Activated T-cell treated with anti-CD3 and anti-CD28 coated beads, Interleukin-2, amount 50 U/mL, for 4 hours (primary cell): ENCODE measurements at regions not wholly inside any gene's neighbourhood (a gene's known extent, or its start where the extent isn't known, plus 50 kb on each side); places are given as distances from the start of the nearest gene placed in this dataset.
"Not testable (repeated sequence)": the region's sequence is repeated elsewhere in the genome, so short reads cannot be mapped to it uniquely, and the experiment has no call there.

Experiments
- ATAC-seq, 2 donors: fragments of 200-7000 bp; cut with Tn5 transposase; one replicate each; pipeline ENCODE4 v1.10.0; 2021
- DNase-seq: peaks from one replicate; pipeline ENCODE4 v3.0.0-alpha.2; 2020
- H3K27me3 Mint-ChIP-seq: one replicate; pipeline ENCODE4 v1.8.0; 2021; ENCODE audit warnings: low read depth, mixed read lengths
- H3K36me3 Mint-ChIP-seq: one replicate; pipeline ENCODE4 v1.8.0; 2022; ENCODE audit warnings: mixed read lengths; ENCODE audit not compliant: insufficient read depth
- H3K4me1 Mint-ChIP-seq: one replicate; pipeline ENCODE4 v1.8.0; 2021; ENCODE audit warnings: low read depth, mixed read lengths
- H3K4me3 Mint-ChIP-seq: one replicate; pipeline ENCODE4 v1.8.0; 2021; ENCODE audit warnings: mild to moderate bottlenecking, moderate library complexity, mixed read lengths
- H3K9me3 Mint-ChIP-seq: one replicate; pipeline ENCODE4 v1.8.0; 2021; ENCODE audit warnings: mixed read lengths

DNA sequence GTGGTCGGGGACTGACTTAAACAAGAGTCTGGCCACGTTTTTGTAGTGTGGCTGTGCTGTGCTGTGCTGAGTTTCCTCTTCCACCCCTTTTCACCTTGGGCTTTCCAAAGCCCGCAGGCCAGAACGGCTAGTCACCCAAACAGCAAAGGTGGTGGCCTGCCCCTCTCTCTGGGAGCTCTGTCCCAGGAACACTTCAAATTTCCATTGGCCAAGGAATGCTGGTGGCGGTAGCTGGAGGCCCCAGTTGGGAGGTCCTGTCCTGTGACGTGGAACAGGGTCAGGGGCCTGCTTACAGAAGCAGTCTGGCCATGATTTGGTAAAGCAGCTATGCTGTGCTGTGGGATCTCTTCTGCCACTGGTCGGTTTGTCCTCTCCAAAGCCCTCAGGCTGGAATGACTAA, 628.1 kb upstream of the DEFB115 start:
- ATAC-seq, DNase-seq: not testable (repeated sequence)

DNA sequence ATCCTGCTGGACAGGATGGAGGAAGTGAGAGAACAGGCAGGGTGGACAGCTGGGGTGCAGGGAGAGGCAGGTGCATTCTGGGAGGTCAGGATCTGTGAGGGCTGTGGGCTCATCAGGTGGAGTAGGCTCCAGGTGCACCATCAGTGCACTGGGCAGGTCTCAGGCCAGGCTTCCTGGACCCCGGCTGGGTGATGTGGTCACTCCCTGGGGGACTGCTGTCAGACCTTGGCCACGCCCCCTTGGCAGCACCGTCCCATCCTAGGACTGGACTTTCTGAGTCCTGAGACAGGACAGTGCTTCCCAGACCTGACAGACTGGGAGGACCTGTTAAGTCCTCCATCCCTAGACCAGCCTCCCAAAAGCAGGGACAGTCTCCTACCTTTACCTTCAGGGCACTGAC, 626.7 kb upstream of the DEFB115 start:
- Mint-ChIP-seq H3K36me3 (no peaks in the 10 kb centered on the region), H3K4me1 (no peaks in the 10 kb centered on the region), H3K9me3 (peaks cover 10% of the 10 kb centered on the region), H3K27me3 (peaks cover 2% of the 10 kb centered on the region), H3K4me3 (no peak overlapping the region)
- no peak for DNase-seq
- no peak for ATAC-seq

More for the DNA sequence above, 628.1 kb upstream of the DEFB115 start:
- H3K9me3 Mint-ChIP-seq, H3K27me3 Mint-ChIP-seq, H3K36me3 Mint-ChIP-seq, H3K4me1 Mint-ChIP-seq, H3K4me3 Mint-ChIP-seq: not testable (repeated sequence)

DNA sequence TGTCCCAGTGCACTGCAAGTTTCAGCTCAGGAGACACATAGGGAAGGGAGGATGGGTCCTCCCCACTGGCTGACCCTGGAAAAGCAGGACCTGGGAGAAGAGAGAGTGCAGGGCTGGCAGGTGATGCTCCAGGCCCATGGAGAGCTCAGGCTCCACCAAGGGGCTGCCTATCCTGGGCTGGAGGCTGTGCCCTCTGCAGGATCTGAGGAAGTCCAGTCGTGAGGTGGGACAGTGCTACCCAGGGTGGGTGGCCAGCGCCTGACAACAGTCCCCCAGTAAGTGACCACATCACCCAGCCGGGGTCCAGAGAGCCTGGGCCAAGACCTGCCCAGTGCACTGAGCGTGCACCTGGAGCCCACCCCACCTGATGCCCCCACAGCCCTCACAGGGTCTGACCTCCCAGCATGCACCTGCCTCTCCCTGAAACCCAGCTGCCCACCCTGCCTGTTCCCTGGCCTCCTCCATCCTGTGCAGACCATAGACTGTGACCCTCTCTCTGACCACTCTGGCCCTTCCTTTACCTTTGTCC, 626.1 kb upstream of the DEFB115 start:
- H3K4me3 Mint-ChIP-seq, H3K4me1 Mint-ChIP-seq, H3K36me3 Mint-ChIP-seq, H3K9me3 Mint-ChIP-seq, DNase-seq, ATAC-seq, H3K27me3 Mint-ChIP-seq: not testable (repeated sequence)

DNA sequence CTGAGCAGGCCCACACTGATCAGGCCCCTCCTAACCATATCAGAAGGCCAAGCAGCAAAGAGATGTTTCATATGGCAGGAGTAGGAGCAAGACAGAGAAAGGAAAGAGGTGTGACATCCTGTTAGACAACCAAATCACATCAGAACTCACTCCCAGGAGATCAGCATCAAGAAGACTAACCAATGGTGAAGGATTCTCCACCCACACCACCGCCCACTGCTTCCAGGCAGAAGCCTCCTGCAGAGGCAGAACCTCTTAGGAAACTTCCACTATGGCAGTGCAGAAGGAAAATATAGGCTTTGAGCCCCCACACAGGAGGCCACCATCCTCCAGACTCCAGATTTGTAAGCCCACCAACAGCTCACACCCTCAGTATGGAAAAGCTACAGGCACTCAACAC, 624.7 kb upstream of the DEFB115 start:
- not testable (repeated sequence) for DNase-seq, H3K4me3 Mint-ChIP-seq, H3K27me3 Mint-ChIP-seq, ATAC-seq, H3K36me3 Mint-ChIP-seq, H3K4me1 Mint-ChIP-seq
- H3K9me3 Mint-ChIP-seq = peaks cover 14% of the 10 kb centered on the region

DNA sequence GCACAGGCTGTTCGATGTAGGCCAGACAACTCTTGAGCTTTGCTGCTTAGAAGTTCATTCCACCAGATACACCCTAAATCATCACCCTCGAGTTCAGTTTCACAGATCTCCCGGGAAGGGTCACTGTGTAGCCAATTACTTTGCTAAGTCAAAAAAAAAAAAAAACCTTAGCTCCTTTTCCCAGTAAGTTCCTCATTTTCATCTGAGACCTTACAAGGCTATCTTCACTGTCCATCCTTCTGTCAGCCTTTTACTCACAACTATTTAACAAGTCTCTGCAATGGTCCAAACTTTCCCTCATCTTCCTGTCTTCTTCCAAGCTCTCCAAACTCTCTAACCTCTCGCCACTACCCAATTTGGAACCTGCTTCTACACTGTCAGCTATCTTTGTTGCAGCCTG, 615.9 kb upstream of the DEFB115 start:
- H3K9me3 Mint-ChIP-seq = peaks cover 18% of the 10 kb centered on the region
- not testable (repeated sequence) for H3K4me1 Mint-ChIP-seq, H3K4me3 Mint-ChIP-seq, DNase-seq, H3K27me3 Mint-ChIP-seq, ATAC-seq, H3K36me3 Mint-ChIP-seq

DNA sequence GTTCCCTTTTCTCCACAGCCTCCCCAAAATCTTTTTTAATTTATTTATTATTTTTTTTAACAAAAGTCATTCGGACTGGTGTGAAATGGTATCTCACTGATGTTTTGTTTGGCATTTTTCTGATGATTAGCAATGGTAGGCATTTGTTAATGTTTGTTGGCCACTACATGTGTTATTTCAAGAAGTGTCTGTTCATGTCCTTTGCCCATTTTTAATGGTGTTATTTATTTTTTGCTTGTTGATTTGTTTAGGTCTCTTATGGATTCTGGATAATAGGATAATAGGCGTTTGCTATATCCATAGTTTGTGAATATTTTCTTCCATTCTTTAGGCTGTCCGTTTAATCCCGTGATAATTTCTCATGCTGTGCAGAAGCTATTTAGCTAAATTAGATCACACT, 596.5 kb upstream of the DEFB115 start:
- H3K4me1 Mint-ChIP-seq, DNase-seq, ATAC-seq, H3K4me3 Mint-ChIP-seq, H3K9me3 Mint-ChIP-seq, H3K27me3 Mint-ChIP-seq, H3K36me3 Mint-ChIP-seq: not testable (repeated sequence)

DNA sequence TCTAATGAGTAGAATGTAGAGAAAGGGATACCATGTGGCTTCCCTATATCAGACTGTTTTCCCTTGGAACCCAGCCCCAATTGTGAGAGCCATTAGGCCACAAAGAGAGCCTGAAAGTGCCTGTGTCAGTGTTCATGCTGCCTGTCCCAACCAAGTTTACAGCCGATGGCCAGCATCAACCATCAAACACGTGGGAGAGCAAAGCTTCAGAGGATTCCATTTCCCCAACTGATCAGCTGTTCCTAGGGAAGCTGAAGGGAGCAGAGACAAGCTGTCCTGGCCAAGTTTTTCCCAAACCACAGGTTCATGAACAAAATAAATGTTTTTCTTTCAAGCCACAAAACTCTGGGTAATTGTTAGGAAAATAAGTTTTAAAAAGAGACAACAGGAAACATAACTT, 589.0 kb upstream of the DEFB115 start:
- not testable (repeated sequence) for H3K4me1 Mint-ChIP-seq, H3K27me3 Mint-ChIP-seq, DNase-seq, H3K36me3 Mint-ChIP-seq, H3K4me3 Mint-ChIP-seq, H3K9me3 Mint-ChIP-seq, ATAC-seq

DNA sequence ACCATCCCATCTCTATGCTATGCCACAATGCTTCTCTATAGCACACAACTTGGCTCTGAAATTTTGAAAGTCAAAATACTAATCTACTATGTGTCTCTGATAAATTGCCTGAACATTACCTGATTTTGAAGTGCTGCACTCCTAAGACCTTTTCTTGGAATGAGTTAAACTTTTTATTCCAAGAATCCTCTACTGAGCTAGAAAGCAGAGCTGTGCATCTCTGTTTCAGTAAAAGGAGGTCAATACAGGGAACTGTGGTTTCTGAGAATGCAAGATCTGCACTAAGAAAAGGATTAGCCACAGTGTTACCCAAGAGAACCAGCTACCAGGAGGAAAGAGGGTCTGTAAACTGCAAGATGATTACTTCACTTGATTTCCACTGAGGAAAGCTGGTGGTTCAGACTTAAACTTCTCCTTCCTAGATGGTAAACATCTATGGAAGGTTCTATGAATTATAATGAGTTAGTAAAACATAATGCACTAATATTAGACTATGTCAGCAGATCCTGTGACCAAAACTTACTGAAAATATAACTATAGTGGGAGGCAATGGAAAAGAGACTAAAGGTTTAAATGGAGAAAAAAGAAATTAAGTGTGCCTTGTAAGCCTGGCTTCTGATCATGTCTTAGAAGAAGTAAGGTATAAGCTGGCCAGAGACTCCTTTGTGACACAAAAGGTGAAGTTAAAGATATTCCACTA, 588.0 kb upstream of the DEFB115 start:
- H3K9me3 Mint-ChIP-seq, H3K36me3 Mint-ChIP-seq, H3K4me3 Mint-ChIP-seq, DNase-seq, H3K27me3 Mint-ChIP-seq, ATAC-seq, H3K4me1 Mint-ChIP-seq: not testable (repeated sequence)

DNA sequence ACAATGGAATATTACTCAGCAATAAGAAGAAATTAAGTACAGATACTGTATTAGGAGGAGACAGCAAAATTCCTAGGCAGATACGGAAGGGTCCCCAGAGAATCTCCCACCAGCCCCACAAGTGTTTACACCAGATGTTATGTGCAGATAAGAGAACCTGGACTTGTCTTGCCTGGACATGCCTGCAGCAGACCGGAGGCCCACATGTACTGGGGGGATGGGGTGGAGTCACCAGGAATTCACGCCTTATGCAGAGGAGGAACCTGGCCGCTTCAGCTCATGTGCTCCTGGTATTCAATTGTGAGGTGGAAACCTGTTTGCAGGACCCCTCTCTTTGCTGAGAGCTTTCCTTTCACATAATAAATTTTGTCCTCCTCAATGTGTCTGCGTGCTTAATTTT, 586.3 kb upstream of the DEFB115 start:
- not testable (repeated sequence) for H3K27me3 Mint-ChIP-seq, H3K36me3 Mint-ChIP-seq, H3K4me3 Mint-ChIP-seq, DNase-seq, H3K4me1 Mint-ChIP-seq, H3K9me3 Mint-ChIP-seq, ATAC-seq

DNA sequence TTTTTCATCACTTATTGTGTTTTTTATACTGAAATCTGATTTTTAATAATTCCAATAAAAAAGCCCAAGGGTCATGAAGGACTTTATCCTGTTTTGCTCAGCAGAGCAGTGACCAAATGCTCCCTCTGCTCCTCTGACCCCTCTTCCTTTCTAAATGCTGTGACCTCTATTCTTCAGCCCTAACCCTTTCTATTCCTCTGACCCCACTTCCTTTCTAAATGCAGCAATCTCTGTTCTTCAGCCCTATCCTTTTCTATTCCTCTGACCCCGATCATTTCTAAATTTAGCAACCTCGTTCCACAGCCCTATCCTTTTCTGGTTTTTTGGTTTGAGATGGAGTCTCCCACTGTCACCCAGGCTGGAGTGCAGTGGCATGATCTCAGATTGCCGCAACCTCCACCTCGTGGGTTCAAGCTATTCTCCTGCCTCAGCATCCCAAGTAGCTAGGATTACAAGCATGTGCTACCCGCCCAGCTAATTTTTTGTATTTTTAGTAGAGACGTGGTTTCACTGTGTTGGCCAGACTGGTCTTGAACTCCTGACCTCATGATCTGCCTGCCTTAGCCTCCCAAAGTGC, 581.4 kb upstream of the DEFB115 start:
- H3K4me1 Mint-ChIP-seq, H3K4me3 Mint-ChIP-seq, H3K27me3 Mint-ChIP-seq, DNase-seq, ATAC-seq, H3K36me3 Mint-ChIP-seq, H3K9me3 Mint-ChIP-seq: not testable (repeated sequence)

DNA sequence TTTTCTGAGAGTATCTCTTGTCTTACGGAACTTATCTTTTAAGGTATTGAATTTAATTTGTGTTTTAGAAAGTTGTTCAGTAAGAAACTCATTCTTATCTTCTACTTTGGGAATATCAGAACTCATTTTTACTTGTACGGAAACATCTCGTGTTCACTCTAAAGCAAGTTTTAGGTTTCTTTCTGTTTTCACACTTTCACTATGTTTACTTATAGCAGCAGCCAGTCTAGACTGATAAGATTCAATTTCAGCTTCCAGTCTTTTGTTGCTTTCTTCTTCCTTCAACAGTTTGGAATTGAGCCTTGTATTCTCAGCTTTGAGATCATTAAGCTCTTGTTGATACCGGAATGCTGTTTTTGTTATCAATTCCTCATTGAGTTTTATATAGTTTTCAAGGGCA, 575.2 kb upstream of the DEFB115 start:
- ATAC-seq, H3K36me3 Mint-ChIP-seq, H3K4me3 Mint-ChIP-seq, H3K27me3 Mint-ChIP-seq, H3K9me3 Mint-ChIP-seq, H3K4me1 Mint-ChIP-seq, DNase-seq: not testable (repeated sequence)

DNA sequence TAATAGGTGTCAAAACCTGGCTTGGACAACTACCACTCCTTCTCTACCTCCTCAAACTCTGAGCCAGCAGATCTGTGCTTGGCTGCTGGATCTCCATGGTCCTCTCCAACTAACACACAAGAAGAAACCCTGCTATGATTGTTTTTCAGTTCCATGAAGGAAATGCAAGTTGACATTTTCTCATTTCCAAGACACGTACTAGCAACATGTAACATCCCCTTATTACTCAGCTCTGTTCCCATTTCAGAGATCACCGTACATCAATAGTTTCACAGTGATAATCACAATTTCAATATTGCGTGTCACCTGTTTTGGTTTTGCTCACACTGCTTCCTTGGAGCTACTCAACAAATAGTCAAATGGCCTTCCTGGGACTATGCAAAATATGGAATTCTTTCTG, 544.6 kb upstream of the DEFB115 start:
- not testable (repeated sequence) for H3K36me3 Mint-ChIP-seq, H3K27me3 Mint-ChIP-seq, ATAC-seq, H3K4me1 Mint-ChIP-seq, H3K9me3 Mint-ChIP-seq, H3K4me3 Mint-ChIP-seq, DNase-seq

DNA sequence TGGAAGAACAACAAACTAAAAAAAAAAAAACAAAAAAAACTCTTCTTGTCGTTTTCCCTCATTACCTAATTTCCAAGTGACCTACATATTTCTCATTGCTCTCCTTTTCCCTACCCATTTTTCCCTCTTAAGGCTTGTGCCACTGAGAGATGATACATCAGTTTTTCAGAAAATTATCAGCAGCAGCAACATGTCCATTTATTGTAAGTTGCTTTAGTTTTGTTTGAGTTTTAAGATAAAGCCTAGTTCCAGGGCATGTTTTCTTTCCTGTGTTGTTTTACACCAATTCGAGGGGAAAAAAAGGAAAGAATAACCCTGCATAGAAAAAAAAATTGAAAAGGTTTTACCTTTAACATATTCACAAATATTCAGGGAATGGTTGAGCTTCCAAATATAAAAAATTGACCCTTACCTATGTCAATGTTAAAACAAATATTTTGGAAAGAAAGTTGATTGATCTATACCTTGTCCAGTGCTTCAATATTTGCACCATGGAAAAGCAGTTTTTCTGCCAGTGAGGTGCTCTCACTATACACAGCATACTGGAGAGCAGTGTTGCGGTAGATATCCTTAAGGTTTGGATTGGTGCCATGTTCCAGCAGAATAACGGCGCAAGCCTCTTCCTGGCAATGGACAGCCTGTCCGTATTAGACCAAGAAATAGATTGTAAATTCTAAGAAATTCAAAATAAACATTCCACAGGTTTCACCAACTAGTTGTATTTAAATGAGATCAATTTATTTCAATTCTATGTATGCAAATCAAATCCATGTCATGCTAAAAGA, 537.9 kb upstream of the DEFB115 start:
- not testable (repeated sequence) for H3K4me3 Mint-ChIP-seq, DNase-seq, ATAC-seq, H3K4me1 Mint-ChIP-seq, H3K27me3 Mint-ChIP-seq, H3K9me3 Mint-ChIP-seq, H3K36me3 Mint-ChIP-seq

DNA sequence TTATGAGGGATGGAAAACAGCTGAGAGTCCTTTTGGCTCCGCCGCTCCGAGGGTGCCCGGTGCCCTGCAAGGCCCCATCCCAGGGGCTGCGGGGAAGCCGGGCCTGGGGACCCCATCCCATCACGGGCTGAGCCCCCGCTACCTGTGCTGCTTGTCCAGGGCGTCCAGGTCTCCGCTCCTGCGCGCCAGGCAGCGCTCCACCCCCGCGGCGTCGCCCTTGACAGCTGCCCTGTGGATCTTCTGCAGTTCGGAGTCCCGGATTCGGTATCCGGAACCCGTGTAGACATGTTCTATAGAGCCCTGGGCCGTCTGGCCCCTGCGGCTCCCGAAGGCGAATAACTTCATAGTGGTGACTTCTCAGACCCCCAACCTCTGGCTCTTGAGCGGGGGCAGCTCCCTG, 534.0 kb upstream of the DEFB115 start:
- not testable (repeated sequence) for H3K36me3 Mint-ChIP-seq, H3K9me3 Mint-ChIP-seq, ATAC-seq, H3K27me3 Mint-ChIP-seq, H3K4me1 Mint-ChIP-seq, DNase-seq
- H3K4me3 Mint-ChIP-seq = peak overlapping the region; percentile 68
